Inferior parietal cortex (tissue), 1 donor: ENCODE measurements at regions not wholly inside any gene's neighbourhood (a gene's known extent, or its start where the extent isn't known, plus 50 kb on each side); places are given as distances from the start of the nearest gene placed in this dataset.

Experiments
- DNase-seq: peaks from one replicate; pipeline ENCODE4 v3.0.0-alpha.2; 2016; ENCODE audit errors: extremely low spot score

DNA sequence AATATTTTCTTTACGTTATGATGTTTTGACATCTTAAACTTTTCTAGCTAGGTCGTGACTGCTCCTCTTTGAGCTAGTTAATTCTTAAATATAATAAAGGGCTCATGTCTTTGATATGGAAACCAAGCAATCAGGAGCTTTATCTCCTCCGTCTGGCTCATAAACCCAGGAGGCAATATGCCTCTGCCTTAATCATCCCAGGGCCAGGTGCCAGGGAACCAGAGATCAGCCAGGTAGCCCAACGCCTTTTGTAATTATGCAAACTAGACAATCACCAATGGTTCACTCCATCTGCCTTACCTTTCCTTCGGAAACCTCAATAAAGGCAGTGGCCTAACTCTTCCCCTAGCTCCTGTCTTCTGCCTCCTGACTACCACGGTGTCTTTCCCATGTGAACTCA, 213.7 kb downstream of the KCNJ3 start:
- DNase-seq, result no peak

- DNase-seq, result no peak
Measured at GRCh38 chr2:154911729-154912128, 213.2 kb downstream of the KCNJ3 start.

GRCh38 chr2:154910701-154911100, 212.2 kb downstream of the KCNJ3 start:
- DNase-seq, result no peak

DNA sequence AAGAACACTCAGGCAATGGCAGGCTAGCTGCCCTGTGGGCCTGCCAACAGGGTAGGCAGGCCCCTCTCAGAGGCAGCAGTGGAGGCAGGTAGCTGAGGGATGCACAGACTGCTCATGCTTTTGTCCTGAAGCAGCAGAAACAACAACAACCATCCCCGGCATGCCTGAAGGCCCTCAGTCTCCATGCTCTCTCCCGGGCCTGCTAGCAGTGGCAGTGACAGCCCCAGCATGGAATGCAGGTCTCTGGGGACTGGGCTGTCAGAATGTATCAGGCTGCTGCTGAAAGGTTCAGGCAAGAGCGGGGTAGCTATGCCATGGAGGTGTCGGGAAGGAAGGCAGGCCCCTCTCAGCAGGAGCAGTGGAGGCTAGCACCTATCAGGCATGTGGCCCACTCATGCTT, 209.8 kb downstream of the KCNJ3 start:
- DNase-seq, result no peak
